Stimulated activated CD4-positive, alpha-beta T cell treated with anti-CD3 and anti-CD28 coated beads, Interleukin-2, amount 100 ng/mL, for 4 hours (primary cell): ENCODE measurements at regions not wholly inside any gene's neighbourhood (a gene's known extent, or its start where the extent isn't known, plus 50 kb on each side); places are given as distances from the start of the nearest gene placed in this dataset.

Source experiments
- DNase-seq: peaks from one replicate; pipeline ENCODE4 v3.0.0-alpha.2; 2020; ENCODE audit warnings: low read depth

GRCh38 chr11:116505298-116506262, 267.2 kb downstream of the BUD13 start:
- DNase-seq: no peak

GRCh38 chr11:116504541-116505297, 268.1 kb downstream of the BUD13 start:
- no peak for DNase-seq

GRCh38 chr11:116503216-116504160, 269.3 kb downstream of the BUD13 start:
- no peak for DNase-seq

GRCh38 chr11:116502641-116503061, 270.1 kb downstream of the BUD13 start:
- no peak for DNase-seq

GRCh38 chr11:116501728-116502127, 271.1 kb downstream of the BUD13 start:
- DNase-seq: no peak

GRCh38 chr11:116500947-116501602, 271.7 kb downstream of the BUD13 start:
- DNase-seq: no peak

- no peak for DNase-seq
Observed at GRCh38 chr11:116500026-116500946, 272.5 kb downstream of the BUD13 start.

- DNase-seq: no peak
Observed at GRCh38 chr11:116499396-116500003, 273.3 kb downstream of the BUD13 start.

GRCh38 chr11:116498161-116498560, 274.6 kb downstream of the BUD13 start:
- DNase-seq: no peak

- no peak for DNase-seq
Observed at GRCh38 chr11:116492600-116492999, 280.2 kb downstream of the BUD13 start.

- no peak for DNase-seq
Observed at GRCh38 chr11:116488836-116489389, 283.9 kb downstream of the BUD13 start.

GRCh38 chr11:116485425-116485824, 287.4 kb downstream of the BUD13 start:
- DNase-seq: no peak

GRCh38 chr11:116482716-116483115, 290.1 kb downstream of the BUD13 start:
- no peak for DNase-seq

- no peak for DNase-seq
Observed at GRCh38 chr11:116481126-116481675, 291.6 kb downstream of the BUD13 start.

GRCh38 chr11:116478669-116479668, 293.8 kb downstream of the BUD13 start:
- DNase-seq: no peak

- no peak for DNase-seq
Observed at GRCh38 chr11:116478205-116478604, 294.6 kb downstream of the BUD13 start.

- no peak for DNase-seq
Observed at GRCh38 chr11:116473790-116474346, 298.9 kb downstream of the BUD13 start.
